NCI-H2029 treated with DMSO at 0.1 percent for 48 hours (cell line): ENCODE measurements at regions not wholly inside any gene's neighbourhood (a gene's known extent, or its start where the extent isn't known, plus 50 kb on each side); places are given as distances from the start of the nearest gene placed in this dataset.

Experiments used
- DNase-seq: peaks from one replicate; lab custom pipeline; 2025; lab: John Stamatoyannopoulos, UW

DNA sequence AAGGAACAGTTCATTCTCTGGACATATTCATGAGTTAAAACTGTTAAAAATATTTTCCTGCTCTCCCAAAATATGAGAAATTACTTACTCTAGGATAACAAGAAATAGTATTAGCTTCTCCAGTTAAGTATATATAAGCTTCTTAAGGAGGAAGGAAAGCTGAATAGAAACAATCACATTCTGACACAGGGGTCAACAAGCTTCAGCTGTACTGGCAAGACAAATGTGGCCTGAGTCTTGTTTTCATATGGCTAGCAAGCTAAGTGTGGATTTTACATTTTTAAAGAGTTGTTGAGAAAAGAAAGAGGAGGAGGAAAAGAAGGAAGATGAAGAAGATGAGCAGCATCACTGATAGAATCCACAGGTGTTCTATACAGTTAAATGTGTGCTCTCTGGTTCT is 313.8 kb downstream of the ZPLD1 start:
- DNase-seq: no peak

DNA sequence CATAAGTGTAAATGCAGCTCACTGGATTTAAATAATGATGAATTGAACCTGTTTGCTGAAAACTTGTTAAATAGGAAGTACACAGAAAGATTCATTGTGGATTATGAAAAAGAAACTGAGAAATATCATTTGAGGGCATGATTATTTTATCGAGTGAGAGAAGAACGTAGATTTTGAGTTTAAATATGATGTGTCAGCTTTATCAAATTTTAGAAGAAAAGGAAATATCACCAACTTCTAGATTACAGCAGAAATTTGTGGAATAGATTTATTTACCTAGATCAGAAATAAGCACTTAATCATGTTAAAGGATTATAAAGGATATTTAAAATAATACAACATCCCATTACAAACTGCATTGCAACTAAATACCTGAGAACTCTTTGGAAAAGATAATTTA is 315.5 kb downstream of the ZPLD1 start:
- no peak for DNase-seq

DNA sequence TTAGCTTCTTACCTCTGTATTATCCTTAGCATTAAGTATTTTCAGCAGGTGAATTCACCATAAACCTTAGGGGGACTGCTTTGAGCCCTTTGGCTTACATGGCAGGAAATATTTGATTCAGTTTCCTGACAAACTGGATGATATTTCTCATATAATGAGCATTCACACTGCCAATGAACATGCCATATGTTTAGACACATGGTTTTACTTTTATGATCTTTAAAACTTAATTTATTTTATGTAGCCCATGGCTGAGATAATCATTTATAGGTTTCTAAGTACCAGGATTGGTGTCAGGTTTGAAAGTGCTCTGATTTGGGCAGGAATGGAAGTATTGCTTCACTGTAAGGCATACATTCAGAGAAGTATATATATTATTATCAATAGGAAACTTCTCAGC is 319.1 kb downstream of the ZPLD1 start:
- DNase-seq: no peak

DNA sequence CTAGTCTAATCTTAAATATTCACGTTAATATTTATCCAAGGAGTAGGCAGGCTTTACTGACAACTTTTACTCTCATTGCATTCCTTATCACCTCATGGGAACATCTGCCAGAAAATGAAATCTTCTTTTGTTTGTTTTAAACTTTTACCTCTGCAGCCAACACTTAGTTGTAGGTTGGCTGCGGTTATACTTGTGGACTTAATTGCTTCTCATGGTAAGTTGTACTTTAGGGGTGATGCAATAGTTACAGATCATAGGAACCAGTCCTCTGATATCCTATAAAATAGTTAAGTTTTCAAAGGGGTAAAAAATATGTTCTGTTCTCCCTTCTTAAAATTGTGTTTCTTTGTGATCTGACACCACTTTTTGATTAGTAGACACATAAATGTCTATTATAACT is 321.9 kb downstream of the ZPLD1 start:
- DNase-seq: no peak

DNA sequence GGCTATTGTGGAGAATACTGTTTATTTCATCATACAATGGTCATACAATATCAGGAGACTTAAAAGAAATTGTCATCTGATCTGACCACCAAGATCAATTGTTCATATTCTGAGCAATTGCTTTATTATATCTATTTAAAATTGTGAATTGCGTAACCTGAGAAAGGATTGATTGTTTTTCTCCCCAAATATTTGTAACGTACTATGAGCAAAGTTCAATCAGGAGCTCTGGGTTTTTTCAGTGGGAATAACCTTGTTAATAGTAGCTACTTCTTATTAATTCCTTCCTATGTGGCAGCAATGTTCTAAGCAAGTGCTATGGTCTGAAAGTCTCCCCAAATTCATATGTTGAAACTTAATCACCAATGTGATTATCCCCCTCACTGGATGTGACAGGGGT is 323.1 kb downstream of the ZPLD1 start:
- no peak for DNase-seq

DNA sequence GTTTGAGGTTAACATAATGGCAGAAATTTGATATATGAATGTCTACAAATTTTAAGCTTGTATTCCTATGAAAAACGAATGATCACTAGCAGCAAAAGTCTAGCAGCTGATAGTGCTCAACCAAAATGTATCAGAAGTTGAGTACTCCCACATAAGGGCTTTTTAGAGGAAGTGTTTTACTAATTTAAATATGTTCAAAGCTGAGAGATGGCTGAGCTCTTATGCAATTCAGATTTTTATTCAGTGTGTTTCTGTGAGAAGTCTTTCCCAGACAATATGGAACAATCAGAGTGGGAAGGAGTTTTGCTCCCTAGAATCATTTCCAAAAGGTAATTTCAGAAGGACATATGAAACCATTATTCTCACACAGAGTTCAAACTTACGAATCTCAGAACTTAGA is 327.0 kb downstream of the ZPLD1 start:
- DNase-seq: no peak

DNA sequence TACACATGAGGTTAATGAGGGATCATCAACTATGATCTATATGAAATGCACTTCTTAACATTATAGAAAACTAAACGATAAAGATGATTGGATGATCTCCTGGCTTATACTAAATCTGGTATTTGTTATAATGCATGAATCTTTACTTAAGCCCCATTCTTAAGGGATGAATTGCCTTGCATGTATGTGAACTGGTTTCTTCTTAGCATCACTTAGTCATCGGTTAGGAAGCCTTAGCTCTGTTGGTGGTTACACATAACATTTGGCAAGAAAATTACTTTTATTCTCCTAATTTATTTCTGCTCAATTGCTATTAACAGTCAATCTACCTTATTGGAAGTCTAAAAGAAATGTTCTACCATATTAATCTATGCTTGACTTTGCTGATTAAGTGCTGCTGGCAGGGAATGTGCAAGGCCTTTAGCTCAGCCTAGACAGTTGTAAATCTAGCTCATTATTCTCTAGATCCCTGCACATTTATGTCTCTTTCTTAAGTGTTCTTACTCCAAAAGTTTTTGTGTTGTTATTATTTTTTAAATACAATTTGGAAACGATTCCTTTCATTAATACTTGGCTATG is 356.0 kb downstream of the ZPLD1 start:
- DNase-seq: no peak

DNA sequence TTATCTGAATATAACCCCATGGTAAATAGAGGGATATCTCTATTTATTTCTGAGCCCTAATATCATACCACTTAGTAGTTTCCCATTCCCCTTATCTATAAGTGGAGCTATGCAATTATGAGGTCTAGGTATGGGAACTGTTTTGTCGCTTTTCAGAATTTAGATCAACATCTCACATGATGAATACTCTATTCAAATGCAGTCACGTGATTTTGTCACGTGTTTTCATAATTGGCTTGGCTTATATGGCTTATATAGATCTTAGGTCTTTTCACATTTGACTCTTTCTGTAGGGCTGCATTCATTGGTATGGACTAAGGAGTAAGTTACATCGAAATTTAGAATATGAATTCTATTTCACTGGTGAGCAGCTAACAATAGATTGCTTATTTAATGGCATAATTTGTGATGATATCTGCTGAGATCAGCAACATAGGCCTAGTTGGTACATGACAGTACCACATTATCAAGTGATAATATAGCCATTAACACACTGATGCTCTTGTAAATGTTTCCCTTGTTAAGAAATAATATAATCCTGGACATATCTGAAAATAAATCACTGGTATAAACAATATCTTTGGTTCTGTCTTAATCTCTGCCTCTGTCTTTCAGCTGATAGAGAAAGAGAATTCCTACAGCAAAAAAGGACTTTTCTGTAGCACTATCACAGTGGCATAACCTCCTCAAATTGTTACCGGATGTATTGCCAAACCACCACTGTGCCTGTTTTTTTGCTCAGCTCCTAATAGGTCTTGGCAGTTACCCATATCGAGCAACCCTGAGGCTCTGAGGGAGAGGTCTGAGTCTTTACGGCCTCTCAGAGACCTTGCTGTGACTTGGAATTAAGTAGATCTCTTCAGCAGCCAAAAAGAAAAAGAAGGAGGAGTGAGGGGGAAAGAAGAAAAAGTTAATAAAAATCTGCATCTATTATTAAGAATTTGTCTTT is 357.1 kb downstream of the ZPLD1 start:
- DNase-seq: no peak

DNA sequence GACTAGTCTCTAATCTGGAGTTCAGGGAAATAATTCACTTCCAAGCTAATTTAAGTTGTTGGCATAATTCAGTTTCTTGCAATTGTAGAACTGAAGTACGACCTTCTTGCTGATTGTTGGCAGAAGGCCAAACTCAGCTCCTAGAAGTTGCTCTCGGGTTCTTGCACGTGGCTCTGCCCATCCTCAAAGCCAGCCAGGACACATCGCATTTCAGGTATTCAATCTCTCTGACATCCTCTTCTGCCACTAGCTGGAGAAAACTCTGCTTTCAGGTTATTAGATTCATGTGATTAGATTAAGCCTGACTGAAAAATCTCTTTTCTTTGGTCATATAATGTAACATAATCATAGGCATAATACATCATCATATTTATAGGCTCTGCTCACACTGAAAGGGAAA is 362.0 kb downstream of the ZPLD1 start:
- no peak for DNase-seq

DNA sequence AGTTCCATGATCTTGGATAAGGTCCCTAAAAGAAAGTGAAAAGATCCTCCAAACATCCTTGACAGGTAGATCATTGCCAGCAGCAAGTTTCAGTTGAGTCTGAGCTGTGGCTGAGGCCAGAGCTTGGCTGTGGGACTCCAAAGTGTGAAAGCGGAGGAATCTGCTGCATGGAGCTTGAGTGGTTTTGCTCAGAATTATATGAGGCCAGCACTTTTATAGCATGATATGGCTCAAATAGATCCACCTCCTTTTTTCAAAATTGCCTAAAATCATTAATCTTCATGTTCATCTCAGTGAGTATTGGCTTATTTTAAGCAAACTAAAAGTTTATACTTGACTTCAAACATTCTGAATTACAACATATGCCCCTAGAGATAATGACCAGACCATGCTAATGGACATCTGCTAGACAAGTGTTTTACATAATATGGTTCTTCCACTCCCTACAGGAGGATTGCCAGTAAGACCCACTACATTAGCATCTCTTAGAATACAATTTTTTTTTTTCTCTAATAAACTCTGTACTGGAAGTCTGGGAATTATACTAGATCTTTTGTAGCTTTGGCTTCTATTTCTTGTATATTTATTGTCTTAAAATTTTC is 368.1 kb downstream of the ZPLD1 start:
- no peak for DNase-seq

DNA sequence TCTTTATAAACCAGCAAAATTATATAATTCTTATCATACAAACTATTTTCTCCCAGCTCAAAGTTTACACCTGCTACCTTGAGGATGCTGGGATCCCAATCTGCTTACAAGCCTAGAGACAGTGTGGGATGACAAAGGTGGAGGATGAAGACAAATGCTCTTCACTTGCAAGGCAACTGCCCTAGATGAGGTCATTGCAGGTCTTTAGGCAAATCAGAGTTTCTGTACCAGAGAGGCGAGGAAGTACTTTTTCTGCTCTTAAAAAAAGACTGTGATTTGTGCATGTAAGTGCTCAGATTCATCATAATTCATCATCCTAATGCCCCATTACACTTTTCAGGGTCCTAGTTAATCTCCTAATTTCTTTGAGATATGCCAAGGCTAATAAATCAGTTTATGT is 376.1 kb downstream of the ZPLD1 start:
- DNase-seq: no peak

DNA sequence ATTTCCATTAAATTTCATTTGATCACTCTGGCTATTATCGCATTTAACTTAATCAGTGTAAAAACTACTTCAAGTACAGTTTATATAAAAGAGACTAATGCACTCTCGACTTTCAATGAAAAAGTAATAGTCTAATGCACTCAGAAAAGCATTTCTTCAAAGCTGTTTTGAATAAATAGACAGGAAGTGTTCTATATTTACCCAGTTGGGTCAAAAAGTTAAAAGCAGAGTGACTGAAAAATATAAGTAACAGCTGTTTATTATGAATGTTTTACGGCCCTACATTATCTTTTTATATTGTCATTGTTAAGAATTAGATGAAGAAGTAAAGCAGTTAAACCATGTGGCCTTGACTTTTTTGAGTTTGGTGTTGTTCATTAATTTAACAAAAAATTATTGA is 391.8 kb downstream of the ZPLD1 start:
- no peak for DNase-seq

DNA sequence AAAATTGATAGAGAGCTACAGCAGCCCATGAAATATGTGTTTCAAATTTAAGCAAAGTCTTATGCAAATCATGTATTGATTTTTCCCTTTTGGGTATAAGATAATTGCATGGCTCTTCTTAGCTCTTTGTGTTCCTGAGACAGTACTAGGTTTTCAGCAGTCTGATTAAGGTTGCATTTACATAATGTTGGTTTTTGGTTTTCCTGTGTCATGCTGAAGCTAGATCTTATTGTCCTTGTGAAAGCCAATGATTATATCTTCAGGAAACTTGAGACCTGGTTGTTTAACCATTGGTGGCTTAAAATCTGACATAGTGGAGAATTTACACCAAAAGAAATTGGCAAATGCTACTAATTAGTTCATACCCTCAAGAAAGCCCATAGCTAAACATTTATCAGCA is 392.6 kb downstream of the ZPLD1 start:
- DNase-seq: no peak

DNA sequence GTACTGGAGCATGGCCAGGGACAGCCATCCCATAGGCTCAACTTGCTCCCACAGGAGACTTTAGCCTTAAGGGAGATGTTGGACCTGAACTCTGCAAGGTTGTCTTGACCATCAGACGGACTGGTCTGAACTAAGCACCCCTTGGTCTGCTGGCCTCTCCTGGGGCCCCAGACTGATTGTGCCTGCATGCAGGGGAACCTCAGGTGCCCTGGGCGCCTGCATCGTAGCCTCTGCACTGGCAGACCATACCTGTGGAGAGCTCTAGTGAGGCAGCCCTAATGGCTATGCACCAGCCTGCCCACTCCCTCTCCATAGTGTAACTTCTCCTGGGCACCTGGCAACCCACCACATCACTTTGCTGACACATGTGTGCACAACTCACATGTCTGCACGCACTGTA is 395.6 kb downstream of the ZPLD1 start:
- no peak for DNase-seq

DNA sequence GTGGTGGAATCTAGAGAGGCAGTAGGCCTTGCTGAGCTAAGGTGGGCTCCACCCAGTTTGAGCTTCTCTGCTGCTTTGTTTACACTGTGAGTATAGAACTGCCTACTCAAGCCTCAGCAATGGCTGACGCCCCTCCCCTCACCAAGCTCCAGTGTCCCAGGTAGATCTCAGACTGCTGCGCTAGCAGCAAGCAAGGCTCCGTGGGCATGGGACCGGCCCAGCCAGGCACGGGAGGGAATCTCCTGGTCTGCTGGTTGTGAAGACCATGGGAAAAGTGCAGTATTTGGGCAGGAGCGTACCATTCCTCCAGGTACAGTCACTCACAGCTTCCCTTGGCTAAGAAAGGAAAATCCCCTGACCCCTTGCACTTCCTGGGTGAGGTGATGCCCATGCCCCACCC is 407.1 kb downstream of the ZPLD1 start:
- no peak for DNase-seq

DNA sequence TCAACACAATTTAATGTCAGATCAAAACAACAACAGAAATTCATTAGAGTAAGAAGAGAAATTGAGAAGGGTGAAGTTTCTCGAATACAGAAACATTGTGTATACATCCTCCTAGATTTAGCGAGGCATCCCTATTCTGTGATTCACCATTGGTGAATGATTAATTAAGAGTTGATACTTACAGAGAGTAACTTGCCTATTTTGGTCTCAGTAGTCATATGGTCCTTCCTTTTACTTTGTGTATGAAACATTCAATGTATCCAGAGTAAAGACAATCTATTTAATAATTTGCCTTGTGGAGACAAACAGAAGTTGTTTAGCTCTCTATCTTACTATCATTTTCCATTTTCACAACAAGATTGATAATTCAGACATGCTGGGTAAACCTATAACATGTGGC is 432.0 kb downstream of the ZPLD1 start:
- DNase-seq: no peak

DNA sequence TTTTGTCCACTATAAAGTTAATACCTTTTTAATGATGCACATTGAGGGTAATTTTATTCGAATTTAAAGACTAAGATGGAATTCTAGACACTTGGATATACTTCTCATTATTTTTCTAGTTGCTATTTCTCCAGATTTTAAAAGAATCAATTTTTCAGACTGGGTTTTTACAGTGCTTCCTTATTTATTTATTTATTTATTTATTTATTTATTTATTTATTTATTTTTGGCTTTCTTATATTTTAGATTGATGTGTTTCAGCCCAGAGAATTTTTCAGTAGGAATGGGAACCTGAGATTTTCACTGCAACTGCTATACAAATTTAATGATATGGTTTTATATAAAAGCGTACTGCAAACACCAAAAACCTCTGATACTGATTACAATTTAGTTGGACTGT is 448.7 kb downstream of the ZPLD1 start:
- no peak for DNase-seq

DNA sequence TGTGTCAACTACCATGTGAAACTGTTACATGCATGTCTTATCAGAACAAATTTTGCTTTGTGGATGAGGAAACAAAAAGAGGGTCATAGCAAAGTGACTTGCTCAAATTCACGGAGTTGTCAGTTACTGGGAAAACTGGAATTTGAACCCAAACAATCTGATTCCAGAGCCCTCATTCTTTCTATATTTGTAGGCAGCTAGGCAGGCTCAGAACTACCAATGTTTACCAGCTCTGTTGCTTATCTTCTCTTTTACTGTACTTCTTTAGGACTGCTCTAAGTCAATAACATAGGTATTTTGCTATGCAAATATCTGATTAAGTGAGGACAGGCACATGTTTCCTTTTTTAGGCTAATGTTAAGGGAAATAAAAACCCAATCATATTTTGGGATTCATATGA is 450.5 kb downstream of the ZPLD1 start:
- DNase-seq: no peak

DNA sequence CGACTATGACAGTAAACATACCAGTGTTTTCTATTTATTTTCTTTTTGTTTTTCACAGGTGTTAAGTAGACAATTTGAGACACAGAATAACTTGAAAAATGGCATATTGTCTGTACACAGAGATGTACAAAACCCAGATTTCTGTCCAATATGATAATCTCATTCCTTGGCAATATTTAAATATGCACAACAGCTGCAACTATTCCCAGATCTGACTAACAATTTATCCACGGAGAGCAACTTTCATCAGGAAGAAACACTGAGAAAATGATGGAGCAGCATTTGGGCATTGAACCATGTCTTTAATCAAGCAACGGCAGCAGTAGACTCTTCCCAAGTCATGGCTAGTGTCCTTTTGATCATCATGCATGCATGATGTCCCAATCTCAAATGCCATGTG is 452.6 kb downstream of the ZPLD1 start:
- no peak for DNase-seq

DNA sequence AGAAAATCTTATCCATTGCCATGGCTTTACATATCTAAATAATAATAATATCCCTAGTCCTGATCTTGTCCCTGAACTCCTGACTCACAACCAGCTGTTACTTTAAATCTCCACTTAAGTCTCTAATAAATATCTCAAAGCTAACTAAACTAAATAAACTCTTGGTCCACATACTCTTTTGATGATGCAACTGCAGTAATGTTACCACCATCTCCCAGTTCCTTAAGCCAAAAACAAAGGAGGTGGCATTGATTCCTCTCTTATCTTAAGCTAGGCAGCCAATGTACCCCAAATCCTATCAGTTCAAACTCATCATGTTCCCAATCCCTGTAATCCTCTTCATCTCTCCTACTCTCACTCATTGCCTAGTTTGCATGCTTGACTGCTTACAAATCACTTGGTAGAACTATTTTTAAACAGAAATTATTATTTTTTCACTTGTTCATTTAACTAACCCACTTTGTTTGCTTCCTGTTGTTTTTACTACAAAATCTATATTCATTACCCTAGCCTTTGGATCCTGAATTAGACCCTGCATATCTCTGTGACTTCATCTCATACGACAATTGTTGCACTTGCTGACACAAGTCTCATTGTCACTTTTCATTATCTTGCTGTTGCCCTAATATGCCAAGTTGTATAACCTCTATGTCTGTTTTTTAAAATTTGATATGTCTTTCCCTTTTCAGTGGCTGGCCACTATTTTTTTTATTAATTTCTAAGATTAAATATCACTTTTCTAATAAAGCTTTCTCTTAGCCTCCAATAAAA is 462.2 kb downstream of the ZPLD1 start:
- DNase-seq: no peak

DNA sequence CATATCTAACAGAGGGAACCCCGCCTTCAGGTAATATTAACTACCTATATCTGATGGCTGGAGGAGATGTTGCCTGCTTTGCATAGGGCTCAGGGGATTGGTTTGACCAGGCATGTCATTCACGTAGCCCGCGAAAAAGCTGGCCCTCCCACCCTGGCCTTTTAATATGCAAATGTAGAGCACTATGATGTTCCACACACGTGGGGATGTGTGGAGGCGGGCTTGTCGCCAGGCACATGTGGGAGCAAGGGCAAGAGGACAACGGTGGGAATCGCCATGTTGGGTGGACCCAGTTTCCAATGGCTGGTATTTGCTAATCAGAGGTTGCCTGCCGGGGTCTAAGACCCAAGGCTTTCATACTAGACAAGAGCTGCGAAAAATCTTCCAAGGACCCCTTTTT is 469.8 kb downstream of the ZPLD1 start:
- no peak for DNase-seq

DNA sequence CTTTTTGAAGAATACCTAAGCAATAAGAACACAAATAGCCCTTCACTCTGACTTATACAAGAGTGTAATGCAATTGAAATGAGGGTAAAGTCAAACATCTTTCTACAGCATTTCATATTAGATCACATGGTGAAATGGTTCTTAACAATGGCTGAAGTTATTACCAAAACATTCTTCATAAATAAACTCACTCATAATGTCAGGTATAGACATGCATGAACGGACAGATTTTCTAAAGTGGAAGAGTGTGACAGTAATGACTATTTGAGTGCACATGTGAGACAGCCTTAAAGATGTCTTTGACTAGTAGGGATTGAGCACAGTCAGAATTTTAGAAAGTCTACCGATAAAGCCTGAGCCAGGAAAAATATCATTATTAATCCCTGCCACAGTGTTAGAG is 471.0 kb downstream of the ZPLD1 start:
- no peak for DNase-seq

DNA sequence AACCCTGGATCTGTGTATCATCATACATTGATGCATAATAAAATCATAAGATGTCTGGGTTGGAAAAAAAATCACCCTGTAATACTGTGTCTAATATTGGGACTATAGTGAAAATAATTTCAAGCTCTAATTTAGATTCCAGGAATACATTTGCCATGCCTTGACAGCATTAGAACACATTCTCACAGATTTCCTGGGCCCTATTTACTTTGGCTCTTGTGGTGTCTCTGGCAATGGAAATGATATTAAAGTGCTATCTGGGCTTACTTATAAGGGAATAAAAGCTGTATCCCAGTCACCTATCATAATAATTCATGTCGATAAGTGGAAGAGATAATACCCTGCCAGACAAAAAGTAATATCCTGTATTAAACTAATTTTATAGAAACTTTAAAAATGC is 472.0 kb downstream of the ZPLD1 start:
- no peak for DNase-seq
